ENCODE measurements at regions not wholly inside any gene's neighbourhood (a gene's known extent, or its start where the extent isn't known, plus 50 kb on each side); places are given as distances from the start of the nearest gene placed in this dataset.
A peak's percentile ranks its signal among the peaks of the same experiment; 100 is the strongest.

DNA sequence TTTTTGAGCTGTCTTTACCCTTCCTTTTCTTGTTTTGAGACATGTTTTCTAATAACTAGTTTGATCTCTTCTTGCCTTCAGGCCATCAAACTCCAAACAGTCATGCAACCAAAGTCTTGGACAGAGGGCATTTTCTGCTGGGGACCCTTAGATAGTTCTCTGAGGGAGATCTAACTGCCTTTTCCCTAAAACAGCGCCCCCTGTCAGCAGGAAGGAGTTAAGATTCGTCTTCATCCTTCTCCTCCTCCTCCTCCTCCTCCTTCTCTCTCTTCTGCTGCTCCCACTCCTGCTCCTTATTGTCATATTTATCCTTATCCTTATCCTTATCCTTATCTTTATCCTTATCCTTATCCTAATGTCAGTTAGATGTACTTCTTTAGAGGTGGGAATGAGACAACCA, 417.2 kb downstream of the TRAM1L1 start:
- TF ChIP-seq, protein P1, sequence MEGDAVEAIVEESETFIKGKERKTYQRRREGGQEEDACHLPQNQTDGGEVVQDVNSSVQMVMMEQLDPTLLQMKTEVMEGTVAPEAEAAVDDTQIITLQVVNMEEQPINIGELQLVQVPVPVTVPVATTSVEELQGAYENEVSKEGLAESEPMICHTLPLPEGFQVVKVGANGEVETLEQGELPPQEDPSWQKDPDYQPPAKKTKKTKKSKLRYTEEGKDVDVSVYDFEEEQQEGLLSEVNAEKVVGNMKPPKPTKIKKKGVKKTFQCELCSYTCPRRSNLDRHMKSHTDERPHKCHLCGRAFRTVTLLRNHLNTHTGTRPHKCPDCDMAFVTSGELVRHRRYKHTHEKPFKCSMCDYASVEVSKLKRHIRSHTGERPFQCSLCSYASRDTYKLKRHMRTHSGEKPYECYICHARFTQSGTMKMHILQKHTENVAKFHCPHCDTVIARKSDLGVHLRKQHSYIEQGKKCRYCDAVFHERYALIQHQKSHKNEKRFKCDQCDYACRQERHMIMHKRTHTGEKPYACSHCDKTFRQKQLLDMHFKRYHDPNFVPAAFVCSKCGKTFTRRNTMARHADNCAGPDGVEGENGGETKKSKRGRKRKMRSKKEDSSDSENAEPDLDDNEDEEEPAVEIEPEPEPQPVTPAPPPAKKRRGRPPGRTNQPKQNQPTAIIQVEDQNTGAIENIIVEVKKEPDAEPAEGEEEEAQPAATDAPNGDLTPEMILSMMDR (IDR thresholded peaks at IDR 0.05; ENCODE audit: borderline replicate concordance, control extremely low read depth, extremely low read depth, insufficient read depth, missing control alignments), result peak; percentile 22
- no peak for DNase-seq (ENCODE audit: low spot score)

GRCh38 chr4:116665716-116666115, 419.7 kb downstream of the TRAM1L1 start:
- in situ Hi-C loops (cut with MboI; ENCODE audit: low sequenced_read_pairs, unreplicated experiment), result no loop called here

More for the DNA sequence above, 417.2 kb downstream of the TRAM1L1 start:
- in situ Hi-C loops (cut with MboI; ENCODE audit: low sequenced_read_pairs, unreplicated experiment), result no loop called here

DNA sequence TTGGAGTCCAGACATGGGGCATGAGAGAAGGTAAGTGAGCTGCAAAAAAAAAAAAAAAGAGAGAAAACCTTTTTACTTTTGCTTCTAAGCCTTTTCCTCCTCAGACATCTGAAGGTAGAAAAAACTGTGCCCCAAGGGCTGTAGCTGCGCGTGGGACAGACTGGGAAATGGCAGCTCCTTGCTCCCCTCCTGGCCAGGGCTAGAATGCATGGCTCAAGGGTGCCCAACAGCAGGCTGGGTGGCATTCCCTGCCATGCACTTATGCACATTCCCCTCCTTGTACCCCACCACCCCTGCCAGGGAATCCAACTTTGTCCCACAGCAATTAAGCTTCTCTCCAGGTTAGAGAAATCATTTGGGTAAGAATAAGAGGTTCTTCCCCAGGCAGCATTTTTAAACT, 421.2 kb downstream of the TRAM1L1 start:
- in situ Hi-C loops (cut with MboI; ENCODE audit: low sequenced_read_pairs, unreplicated experiment), result no loop called here
- TF ChIP-seq, protein P1 (IDR thresholded peaks at IDR 0.05; ENCODE audit: borderline replicate concordance, control extremely low read depth, extremely low read depth, insufficient read depth, missing control alignments), result no peak
- no peak for DNase-seq (ENCODE audit: low spot score)

More at GRCh38 chr4:116665716-116666115, 419.7 kb downstream of the TRAM1L1 start:
- TF ChIP-seq, protein P1 (IDR thresholded peaks at IDR 0.05; ENCODE audit: borderline replicate concordance, control extremely low read depth, extremely low read depth, insufficient read depth, missing control alignments), result no peak
- DNase-seq (ENCODE audit: low spot score), result no peak

GRCh38 chr4:116639070-116639577, 446.3 kb downstream of the TRAM1L1 start:
- in situ Hi-C loops (cut with MboI; ENCODE audit: low sequenced_read_pairs, unreplicated experiment), result no loop called here

GRCh38 chr4:116638592-116638991, 446.8 kb downstream of the TRAM1L1 start:
- TF ChIP-seq, protein P1 (IDR thresholded peaks at IDR 0.05; ENCODE audit: borderline replicate concordance, control extremely low read depth, extremely low read depth, insufficient read depth, missing control alignments), result no peak
- DNase-seq (ENCODE audit: low spot score), result no peak
- in situ Hi-C loops (cut with MboI; ENCODE audit: low sequenced_read_pairs, unreplicated experiment), result no loop called here

More at GRCh38 chr4:116639070-116639577, 446.3 kb downstream of the TRAM1L1 start:
- TF ChIP-seq, protein P1 (IDR thresholded peaks at IDR 0.05; ENCODE audit: borderline replicate concordance, control extremely low read depth, extremely low read depth, insufficient read depth, missing control alignments), result no peak
- DNase-seq (ENCODE audit: low spot score), result no peak

DNA sequence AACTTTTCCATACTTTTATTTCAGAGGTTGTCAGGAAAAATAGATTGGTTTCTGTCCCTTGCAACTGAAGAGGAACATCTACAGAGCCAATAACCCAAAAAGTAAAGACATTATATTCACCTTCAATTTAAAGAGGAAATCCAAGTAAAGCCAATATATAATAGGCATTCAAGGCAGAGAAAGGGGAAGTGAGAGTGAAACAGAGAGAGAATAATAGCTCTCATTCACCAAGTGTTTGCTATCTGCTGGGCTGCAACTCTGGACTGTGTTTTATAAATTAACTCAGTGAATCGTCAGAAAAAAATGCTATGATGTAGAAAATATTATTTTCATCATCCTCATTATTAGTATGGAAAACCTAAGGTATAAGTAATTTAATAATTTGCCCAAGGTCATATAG, 448.5 kb downstream of the TRAM1L1 start:
- in situ Hi-C loops (cut with MboI; ENCODE audit: low sequenced_read_pairs, unreplicated experiment), result no loop called here
- TF ChIP-seq, protein P1 (IDR thresholded peaks at IDR 0.05; ENCODE audit: borderline replicate concordance, control extremely low read depth, extremely low read depth, insufficient read depth, missing control alignments), result no peak
- DNase-seq (ENCODE audit: low spot score), result peak; percentile 2
